ENCODE measurements at regions not wholly inside any gene's neighbourhood (a gene's known extent, or its start where the extent isn't known, plus 50 kb on each side); places are given as distances from the start of the nearest gene placed in this dataset.
"Not testable (repeated sequence)": the region's sequence is repeated elsewhere in the genome, so short reads cannot be mapped to it uniquely, and the experiment has no call there.

- no peak for DNase-seq
Observed at GRCh38 chr1:104028416-104029035, 278.8 kb downstream of the AMY1C start.

- no peak for DNase-seq
Observed at GRCh38 chr1:104029456-104029970, 279.8 kb downstream of the AMY1C start.

- no peak for DNase-seq
Observed at GRCh38 chr1:104056786-104057185, 307.1 kb downstream of the AMY1C start.

GRCh38 chr1:104057219-104057898, 307.7 kb downstream of the AMY1C start:
- DNase-seq = not testable (repeated sequence)

GRCh38 chr1:104061637-104062036, 311.9 kb downstream of the AMY1C start:
- not testable (repeated sequence) for DNase-seq

- DNase-seq = no peak
Observed at GRCh38 chr1:104064399-104064798, 314.7 kb downstream of the AMY1C start.

- no peak for DNase-seq
Observed at GRCh38 chr1:104072915-104073371, 323.2 kb downstream of the AMY1C start.

DNA sequence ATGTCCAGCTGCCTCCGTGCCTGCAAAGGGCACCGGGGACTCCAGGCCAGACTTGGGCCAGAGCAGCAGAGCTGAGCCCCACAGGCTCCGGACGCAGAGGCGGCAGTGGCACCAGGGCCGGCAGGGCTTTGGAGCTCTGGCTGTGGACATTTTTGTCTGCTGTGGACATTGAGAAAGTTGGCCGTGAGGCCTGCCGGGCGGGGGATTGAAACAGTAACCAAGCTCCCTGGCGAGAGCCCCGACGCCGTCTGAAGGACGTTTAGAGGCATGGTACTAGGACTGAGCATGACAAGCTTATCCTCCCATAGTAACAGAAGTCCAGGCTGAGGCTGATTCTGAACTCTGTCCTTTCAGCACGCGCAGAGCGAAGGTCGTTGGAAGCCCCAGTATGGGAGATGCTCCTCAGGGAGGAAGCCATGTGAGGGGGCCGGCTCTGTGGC, 323.8 kb downstream of the AMY1C start:
- no peak for DNase-seq

GRCh38 chr1:104082221-104082620, 332.5 kb downstream of the AMY1C start:
- no peak for DNase-seq

DNA sequence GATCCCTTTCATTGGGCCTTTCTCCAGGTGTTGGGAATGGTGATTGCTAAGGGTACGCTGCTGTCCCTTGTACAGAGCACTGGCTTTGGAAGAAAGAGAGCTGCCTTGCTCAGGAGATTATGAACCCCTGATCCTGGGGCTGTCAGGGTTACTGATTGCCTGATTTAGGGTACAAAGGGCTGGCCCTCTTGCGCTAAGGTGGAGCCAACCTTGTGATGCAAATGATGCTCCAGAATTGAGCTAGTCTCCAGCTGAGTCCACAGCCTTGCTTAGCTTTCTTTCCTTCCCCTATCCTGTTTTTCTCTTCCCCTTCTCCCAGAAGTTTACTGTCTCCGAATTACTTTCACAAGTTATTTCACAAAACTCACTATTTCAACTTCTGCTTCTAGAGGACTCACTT, 334.7 kb downstream of the AMY1C start:
- DNase-seq = no peak

- DNase-seq = no peak
Observed at GRCh38 chr1:104092698-104093097, 343.0 kb downstream of the AMY1C start.

GRCh38 chr1:104098837-104099236, 349.1 kb downstream of the AMY1C start:
- DNase-seq = no peak

DNA sequence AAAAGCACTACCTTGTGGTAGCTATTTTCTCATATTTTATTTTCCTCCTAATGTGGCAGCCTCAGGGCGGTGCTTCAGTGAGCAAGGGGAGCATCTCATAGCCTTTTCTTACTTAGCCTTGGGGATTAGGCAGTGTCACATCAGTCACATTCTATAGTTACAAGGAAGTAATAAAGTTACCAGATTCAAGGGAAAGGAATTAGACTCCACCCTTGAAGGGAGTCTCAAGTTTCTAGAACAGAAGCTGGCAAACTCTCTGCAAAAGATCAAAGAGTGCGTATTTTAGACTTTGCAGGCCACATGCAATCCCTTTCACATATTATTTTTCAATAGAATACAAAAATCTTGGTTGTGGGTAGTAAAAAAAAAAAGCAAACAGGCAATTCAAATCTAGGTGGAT, 350.4 kb downstream of the AMY1C start:
- DNase-seq = no peak

DNA sequence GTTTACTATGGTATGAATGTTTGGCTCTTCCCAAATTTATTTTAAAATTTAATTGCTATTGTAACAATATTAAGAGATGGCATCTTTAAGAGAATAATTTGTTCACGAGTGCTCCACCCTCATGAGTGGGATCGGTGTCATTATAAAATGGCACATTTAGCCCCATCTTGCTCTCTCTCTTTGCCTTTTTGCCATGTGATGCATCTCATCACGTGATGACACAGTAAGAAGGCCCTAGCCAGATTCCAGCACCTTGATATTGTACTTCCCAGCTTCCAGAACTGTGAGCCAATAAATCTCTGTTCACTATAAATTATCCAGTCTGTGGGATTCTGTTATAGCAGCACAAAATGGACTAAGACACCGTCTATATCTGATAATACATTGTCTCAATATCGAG, 355.8 kb downstream of the AMY1C start:
- DNase-seq = no peak

GRCh38 chr1:104120525-104120924, 370.8 kb downstream of the AMY1C start:
- DNase-seq = no peak

DNA sequence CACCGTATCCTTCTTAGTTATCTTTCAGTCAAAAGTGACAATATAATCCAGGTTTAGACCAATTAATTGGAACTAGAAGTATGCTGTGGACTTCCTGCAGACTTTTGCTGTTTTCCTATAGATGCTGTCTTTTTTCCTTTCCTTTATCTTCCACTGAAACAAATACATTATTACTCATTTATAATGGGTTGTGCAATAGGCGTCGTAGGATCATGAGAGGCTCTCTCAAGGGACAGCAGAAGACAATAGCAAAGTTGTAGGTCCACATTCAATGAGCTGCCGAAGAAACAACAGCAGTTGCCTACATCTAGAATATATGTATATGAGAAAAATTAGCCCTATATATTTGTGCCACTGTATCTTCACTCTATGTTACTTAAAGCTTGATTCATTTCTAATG, 371.6 kb downstream of the AMY1C start:
- no peak for DNase-seq

DNA sequence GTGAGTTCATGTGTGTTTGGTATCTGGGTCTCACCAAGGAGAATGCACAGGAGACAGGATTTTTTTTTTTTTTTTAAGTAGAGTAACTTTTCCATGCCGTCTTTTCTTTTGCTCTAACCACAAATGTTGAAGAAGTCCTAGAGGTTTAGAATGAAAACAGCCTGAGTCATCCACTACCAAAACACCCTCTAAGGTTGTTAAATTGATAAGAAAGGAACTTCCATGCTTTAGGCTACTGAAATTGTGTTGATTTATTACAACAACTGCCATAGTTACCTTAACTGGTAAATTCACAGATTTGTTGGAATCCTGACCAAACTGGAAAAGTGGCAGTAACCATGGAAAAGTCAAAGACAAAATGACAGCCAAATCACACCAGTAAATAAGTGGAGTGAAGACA, 375.6 kb downstream of the AMY1C start:
- DNase-seq = no peak

GRCh38 chr1:104125970-104126369, 376.3 kb downstream of the AMY1C start:
- no peak for DNase-seq

GRCh38 chr1:104132382-104132973, 382.8 kb downstream of the AMY1C start:
- no peak for DNase-seq

- not testable (repeated sequence) for DNase-seq
Observed at GRCh38 chr1:104135036-104135435, 385.3 kb downstream of the AMY1C start.

GRCh38 chr1:104136621-104137020, 386.9 kb downstream of the AMY1C start:
- DNase-seq = no peak

DNA sequence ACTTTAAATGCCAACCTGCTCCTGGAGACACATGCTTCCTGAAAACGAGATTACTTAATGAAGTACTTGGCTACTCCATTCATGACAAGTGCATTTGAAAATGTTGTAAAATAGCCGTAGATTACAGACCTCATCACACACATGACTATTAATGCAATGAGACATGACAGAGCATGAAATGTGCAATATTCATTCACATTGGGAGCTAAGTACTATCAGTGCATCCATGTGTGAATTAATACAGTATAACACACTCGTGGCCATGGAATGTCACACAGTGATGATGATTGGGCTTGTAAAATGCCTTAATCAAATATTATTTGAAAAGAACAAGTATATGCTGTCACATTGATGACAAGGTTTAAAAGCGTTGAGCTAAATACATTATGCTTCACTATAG, 407.0 kb downstream of the AMY1C start:
- no peak for DNase-seq

DNA sequence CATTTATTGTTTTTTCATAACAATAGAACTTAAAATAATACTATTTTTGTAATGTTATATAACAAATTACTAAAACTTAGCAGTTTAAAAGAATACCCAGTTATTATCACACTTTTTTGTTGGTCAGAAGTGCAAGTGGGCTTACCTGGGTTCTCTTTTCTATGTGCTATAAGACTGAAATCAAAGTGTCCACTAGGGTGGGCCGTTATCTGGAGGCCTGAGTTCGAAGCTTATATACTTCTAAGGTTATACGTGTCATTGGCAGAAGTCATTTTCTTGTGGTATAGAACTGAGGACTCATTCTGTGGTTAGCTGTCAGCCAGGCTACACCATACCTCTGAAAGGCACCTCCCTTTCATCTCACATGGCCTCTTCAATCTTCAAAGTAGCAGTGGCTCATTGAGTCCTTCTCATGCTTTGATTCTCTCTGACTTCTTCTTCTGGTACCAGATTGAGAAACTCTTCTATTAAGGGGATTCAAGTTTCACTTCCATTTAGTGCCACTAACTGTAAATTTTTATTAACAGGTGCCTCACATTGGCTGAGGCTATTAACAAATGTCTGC, 414.3 kb downstream of the AMY1C start:
- DNase-seq = no peak

DNA sequence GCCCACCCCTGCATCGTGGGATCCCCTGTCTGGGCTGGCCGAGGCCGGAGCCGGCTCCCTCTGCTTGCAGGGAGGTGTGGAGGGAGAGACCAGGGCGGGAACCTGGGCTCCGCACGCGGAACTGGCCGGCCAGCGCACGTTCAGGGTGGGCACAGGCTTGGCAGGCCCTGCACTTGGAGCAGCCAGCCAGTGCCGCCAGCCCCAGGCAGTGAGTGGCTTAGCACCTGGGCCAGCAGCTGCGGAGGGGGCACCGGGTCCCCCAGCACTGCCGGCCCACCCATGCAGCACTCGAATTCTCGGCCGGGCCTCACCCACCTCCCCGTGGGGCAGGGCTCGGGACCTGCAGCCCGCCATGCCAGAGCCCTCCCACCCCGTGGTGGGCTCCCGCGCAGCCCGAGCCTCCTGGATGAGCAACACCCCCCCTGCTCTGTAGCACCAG, 422.6 kb downstream of the AMY1C start:
- DNase-seq = no peak
